SK-N-SH (cell line): ENCODE measurements at regions not wholly inside any gene's neighbourhood (a gene's known extent, or its start where the extent isn't known, plus 50 kb on each side); places are given as distances from the start of the nearest gene placed in this dataset.

Source experiments
- CTCF ChIA-PET: fragments of 300-600, 350-600 bp; formaldehyde crosslinking; extraction: SDS; loops from one replicate; lab custom pipeline; 2021; lab: Yijun Ruan, JAX
- POLR2A ChIA-PET: fragments of 350-600 bp; sonication (Branson Sonifier 250); formaldehyde crosslinking; extraction: SDS; loops from one replicate; lab custom pipeline; 2020; ENCODE audit warnings: antibody characterized with exemption, inconsistent platforms; lab: Yijun Ruan, JAX
- DNase-seq: peaks from one replicate; pipeline ENCODE4 v3.0.0; 2012
- H2AFZ ChIP-seq: fragments of 200-600 bp; sonication (generic); 2 replicates; pipeline ENCODE4 v1.8.1; 2016; ENCODE audit warnings: antibody characterized with exemption, mild to moderate bottlenecking, low read depth
- H3F3A ChIP-seq: fragments of 200-600 bp; sonication (generic); replicated peaks from 2 replicates; pipeline ENCODE3; 2016; ENCODE audit warnings: antibody characterized with exemption, mild to moderate bottlenecking; ENCODE audit not compliant: insufficient read depth
- H3K27ac ChIP-seq, 2 experiments: fragments of 200-500 bp in 1 of 2; fragments of 200-600 bp in 1 of 2; sonication (Bioruptor generic) in 1 of 2; sonication (generic), shearing (Covaris generic) in 1 of 2; 2 replicates each; pipeline versions ENCODE4 v1.5.1 to v1.6.1; 2014 to 2016; ENCODE audit warnings: low read depth in 2 of 2, inconsistent platforms in 1 of 2, low read length in 1 of 2, mild to moderate bottlenecking in 1 of 2, mixed read lengths in 1 of 2
- H3K27me3 ChIP-seq: fragments of 200-600 bp; sonication (generic), shearing (Covaris generic); 2 replicates; pipeline ENCODE4 v1.6.1; 2016; ENCODE audit warnings: mixed run types; ENCODE audit not compliant: insufficient read depth
- H3K36me3 ChIP-seq, 2 experiments: fragments of 200-500 bp in 1 of 2; fragments of 200-600 bp in 1 of 2; sonication (Bioruptor generic) in 1 of 2; sonication (generic) in 1 of 2; replicated peaks in 1 of 2; 2 replicates each; pipeline versions ENCODE3 to v1.5.1; 2014 to 2016; ENCODE audit warnings: low read length in 1 of 2, mild to moderate bottlenecking in 1 of 2; ENCODE audit not compliant: insufficient read depth in 2 of 2, control insufficient read depth in 1 of 2
- H3K4me1 ChIP-seq, 2 experiments: fragments of 200-500 bp in 1 of 2; fragments of 200-600 bp in 1 of 2; sonication (Bioruptor generic) in 1 of 2; sonication (generic), shearing (Covaris generic) in 1 of 2; 2 replicates each; pipeline versions ENCODE4 v1.5.1 to v1.6.1; 2014 to 2016; ENCODE audit warnings: low read depth in 1 of 2, low read length in 1 of 2, mixed run types in 1 of 2; ENCODE audit not compliant: insufficient read depth in 2 of 2, control insufficient read depth in 1 of 2
- H3K4me2 ChIP-seq: fragments of 200-600 bp; sonication (generic), shearing (Covaris generic); 2 replicates; pipeline ENCODE4 v1.6.1; 2017; ENCODE audit warnings: mixed run types
- H3K4me3 ChIP-seq, 2 experiments: fragments of 200-500 bp in 1 of 2; fragments of 200-600 bp in 1 of 2; sonication (Bioruptor generic) in 1 of 2; sonication (generic), shearing (Covaris generic) in 1 of 2; 2 replicates each; pipeline versions ENCODE4 v1.5.1 to v1.8.1; 2014 to 2016; ENCODE audit warnings: low read depth in 2 of 2, inconsistent platforms in 1 of 2, low read length in 1 of 2, mild to moderate bottlenecking in 1 of 2, mixed read lengths in 1 of 2, moderate library complexity in 1 of 2
- H3K79me2 ChIP-seq: fragments of 200-600 bp; sonication (generic); 2 replicates; pipeline ENCODE4 v1.8.1; 2017; ENCODE audit warnings: mild to moderate bottlenecking; ENCODE audit not compliant: insufficient read depth
- H3K9ac ChIP-seq: fragments of 200-600 bp; sonication (generic); 2 replicates; pipeline ENCODE4 v1.6.1; 2017; ENCODE audit warnings: mixed run types
- H3K9me2 ChIP-seq: fragments of 200-600 bp; sonication (generic); 2 replicates; pipeline ENCODE4 v1.6.1; 2017; ENCODE audit warnings: mixed run types
- H3K9me3 ChIP-seq: fragments of 200-600 bp; sonication (generic); 2 replicates; pipeline ENCODE4 v1.6.1; 2017; ENCODE audit warnings: mixed run types, mild to moderate bottlenecking, moderate library complexity
- H4K20me1 ChIP-seq: fragments of 200-600 bp; sonication (generic); 2 replicates; pipeline ENCODE4 v1.6.1; 2017; ENCODE audit warnings: mild to moderate bottlenecking, mixed run types; ENCODE audit not compliant: insufficient read depth
- CHD2 ChIP-seq: fragments of 150-350 bp; IDR thresholded peaks from 2 replicates; pipeline ENCODE4 v1.6.1; 2018; ENCODE audit warnings: low read length; ENCODE audit not compliant: partially characterized antibody
- ELF1 ChIP-seq: IDR thresholded peaks from 2 replicates; pipeline ENCODE4 v1.4.0; 2012
- EP300 ChIP-seq, 2 experiments: IDR thresholded peaks; 2 replicates each; pipeline versions ENCODE4 v1.4.0 to v1.6.1; 2012; ENCODE audit warnings: borderline replicate concordance in 1 of 2, low read depth in 1 of 2, low read length in 1 of 2
- FOXJ3 ChIP-seq: sonication (generic); formaldehyde crosslinking; IDR thresholded peaks from 2 replicates; pipeline ENCODE4 v1.5.1; 2020; ENCODE audit warnings: mild to moderate bottlenecking, missing genetic modification reagents
- FOXM1 ChIP-seq: IDR thresholded peaks from 2 replicates; pipeline ENCODE4 v1.4.0; 2012; ENCODE audit warnings: low read depth, mild to moderate bottlenecking
- GABPA ChIP-seq: IDR thresholded peaks from 2 replicates; pipeline ENCODE4 v1.4.0; 2012; ENCODE audit warnings: low read depth, mild to moderate bottlenecking
- GATA2 ChIP-seq: sonication (generic); formaldehyde crosslinking; IDR thresholded peaks from 2 replicates; pipeline ENCODE4 v1.5.0; 2020; ENCODE audit warnings: mild to moderate bottlenecking, missing genetic modification reagents
- JUND ChIP-seq: IDR thresholded peaks from 2 replicates; pipeline ENCODE4 v1.4.0; 2012
- MXI1 ChIP-seq: IDR thresholded peaks from 2 replicates; pipeline ENCODE4 v1.6.1; 2012; ENCODE audit warnings: mild to moderate bottlenecking, low read depth, low read length, improper control_type of control experiment
- NFIC ChIP-seq: IDR thresholded peaks from 2 replicates; pipeline ENCODE4 v1.4.0; 2012; ENCODE audit warnings: borderline replicate concordance
- POLR2AphosphoS5 ChIP-seq: IDR thresholded peaks from 2 replicates; pipeline ENCODE4 v1.6.1; 2012; ENCODE audit warnings: low read depth, low read length
- RAD21 ChIP-seq: IDR thresholded peaks from 2 replicates; pipeline ENCODE4 v1.6.1; 2012; ENCODE audit warnings: mild to moderate bottlenecking, low read length
- RFX5 ChIP-seq: IDR thresholded peaks from 2 replicates; pipeline ENCODE4 v1.6.1; 2012; ENCODE audit warnings: mild to moderate bottlenecking, improper control_type of control experiment, low read length
- SIN3A ChIP-seq: IDR thresholded peaks from 2 replicates; pipeline ENCODE4 v1.6.1; 2012; ENCODE audit warnings: low read depth, mild to moderate bottlenecking, low read length, moderate library complexity, borderline replicate concordance
- SMC3 ChIP-seq: IDR thresholded peaks from 2 replicates; pipeline ENCODE4 v1.6.1; 2012; ENCODE audit warnings: low read depth, low read length, improper control_type of control experiment
- TAF1 ChIP-seq: IDR thresholded peaks from 2 replicates; pipeline ENCODE4 v1.6.1; 2012; ENCODE audit warnings: low read depth, mild to moderate bottlenecking, low read length, moderate library complexity, borderline replicate concordance
- TEAD4 ChIP-seq: IDR thresholded peaks from 2 replicates; pipeline ENCODE4 v1.4.0; 2012; ENCODE audit warnings: mild to moderate bottlenecking, borderline replicate concordance; ENCODE audit not compliant: insufficient read depth
- YY1 ChIP-seq: IDR thresholded peaks from 2 replicates; pipeline ENCODE4 v1.4.0; 2012; ENCODE audit warnings: low read depth, mild to moderate bottlenecking
- WGBS: methylation state at CpG from one replicate; pipeline ENCODE4 v1.1.6; 2017; ENCODE audit warnings: low lambda C conversion rate; 5-methylcytosine and 5-hydroxymethylcytosine counted together
- TF ChIP-seq, protein P1 (sequence below): IDR thresholded peaks from 2 replicates; pipeline ENCODE4 v1.4.0; 2012; ENCODE audit warnings: low read depth
- TF ChIP-seq, protein P2 (sequence below): fragments of 200-600 bp; sonication (generic); IDR thresholded peaks from 2 replicates; pipeline ENCODE4 v1.6.1; 2017; ENCODE audit warnings: antibody characterized with exemption, mild to moderate bottlenecking, moderate library complexity
- TF ChIP-seq, protein P3 (sequence below): IDR thresholded peaks from 2 replicates; pipeline ENCODE4 v1.4.0; 2012; ENCODE audit warnings: low read depth, borderline replicate concordance
- TF ChIP-seq, protein P4 (sequence below): fragments of 150-350 bp; IDR thresholded peaks from 2 replicates; pipeline ENCODE4 v1.6.1; 2016; ENCODE audit warnings: mild to moderate bottlenecking, low read depth, low read length

DNA sequence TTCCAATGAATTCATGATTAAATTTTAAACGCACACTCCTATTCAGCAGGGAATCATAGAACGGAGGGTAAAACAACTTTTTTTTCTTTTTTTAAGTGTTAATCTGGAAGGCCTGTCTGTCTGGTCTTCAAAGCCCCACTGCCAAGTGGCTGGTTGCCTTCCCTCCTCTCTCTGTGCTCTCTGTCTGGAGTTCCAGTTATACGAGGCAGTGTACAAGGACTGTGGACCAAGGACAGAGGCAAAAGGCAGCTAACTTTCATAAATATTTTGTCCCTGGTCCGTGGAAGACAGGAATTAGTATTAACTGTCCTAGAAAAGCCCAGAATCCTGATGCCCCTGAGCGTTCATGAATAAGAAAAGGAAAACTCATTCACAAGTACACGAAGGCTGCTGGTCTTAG is 164.0 kb upstream of the E2F8 start:
- no peaks in the 10 kb centered on the region for H3K9me3 ChIP-seq
- no peaks in the 10 kb centered on the region for H4K20me1 ChIP-seq
- no peaks in the 10 kb centered on the region for H3K9me2 ChIP-seq
- DNase-seq = no peak
- no peak overlapping the region for H2AFZ ChIP-seq
- peaks cover 12% of the 10 kb centered on the region; the same call in 1 of the 2 replicates for H3K27me3 ChIP-seq
- no peaks in the 10 kb centered on the region for H3F3A ChIP-seq
- WGBS = 22% methylated on average over 6 of the region's 6 CpGs
- H3K79me2 ChIP-seq = no peaks in the 10 kb centered on the region
- CTCF ChIA-PET = no interaction called here
- H3K9ac ChIP-seq = no peak overlapping the region
- H3K36me3 ChIP-seq = no peaks in the 10 kb centered on the region
- TF ChIP-seq, protein P1, sequence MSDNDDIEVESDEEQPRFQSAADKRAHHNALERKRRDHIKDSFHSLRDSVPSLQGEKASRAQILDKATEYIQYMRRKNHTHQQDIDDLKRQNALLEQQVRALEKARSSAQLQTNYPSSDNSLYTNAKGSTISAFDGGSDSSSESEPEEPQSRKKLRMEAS = no peak
- no peak for TF ChIP-seq TAF1
- TF ChIP-seq SMC3 = no peak
- no peak for TF ChIP-seq CHD2
- no peak for TF ChIP-seq NFIC
- TF ChIP-seq, protein P2, sequence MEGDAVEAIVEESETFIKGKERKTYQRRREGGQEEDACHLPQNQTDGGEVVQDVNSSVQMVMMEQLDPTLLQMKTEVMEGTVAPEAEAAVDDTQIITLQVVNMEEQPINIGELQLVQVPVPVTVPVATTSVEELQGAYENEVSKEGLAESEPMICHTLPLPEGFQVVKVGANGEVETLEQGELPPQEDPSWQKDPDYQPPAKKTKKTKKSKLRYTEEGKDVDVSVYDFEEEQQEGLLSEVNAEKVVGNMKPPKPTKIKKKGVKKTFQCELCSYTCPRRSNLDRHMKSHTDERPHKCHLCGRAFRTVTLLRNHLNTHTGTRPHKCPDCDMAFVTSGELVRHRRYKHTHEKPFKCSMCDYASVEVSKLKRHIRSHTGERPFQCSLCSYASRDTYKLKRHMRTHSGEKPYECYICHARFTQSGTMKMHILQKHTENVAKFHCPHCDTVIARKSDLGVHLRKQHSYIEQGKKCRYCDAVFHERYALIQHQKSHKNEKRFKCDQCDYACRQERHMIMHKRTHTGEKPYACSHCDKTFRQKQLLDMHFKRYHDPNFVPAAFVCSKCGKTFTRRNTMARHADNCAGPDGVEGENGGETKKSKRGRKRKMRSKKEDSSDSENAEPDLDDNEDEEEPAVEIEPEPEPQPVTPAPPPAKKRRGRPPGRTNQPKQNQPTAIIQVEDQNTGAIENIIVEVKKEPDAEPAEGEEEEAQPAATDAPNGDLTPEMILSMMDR = no peak
- no peak for TF ChIP-seq TEAD4
- TF ChIP-seq RFX5 = no peak
- no peak for TF ChIP-seq RAD21
- TF ChIP-seq JUND = no peak
- no peak for TF ChIP-seq SIN3A
- TF ChIP-seq POLR2AphosphoS5 = no peak
- TF ChIP-seq FOXM1 = no peak
- TF ChIP-seq GATA2 (CRISPR knock-in tag) = no peak
- no peak for TF ChIP-seq GABPA
- TF ChIP-seq EP300 (IDR thresholded peaks at IDR 0.05; ENCODE audit: borderline replicate concordance in 1 of 2, low read depth in 1 of 2, low read length in 1 of 2) = no peak
- TF ChIP-seq, all 33 proteins: peak for 0
- Histone ChIP-seq H3K4me2 (no peak overlapping the region), H3K4me1 (no peaks in the 10 kb centered on the region), H3K4me3 (no peak overlapping the region), H3K27ac (no peak overlapping the region)
- POLR2A ChIA-PET = no interaction called here

DNA sequence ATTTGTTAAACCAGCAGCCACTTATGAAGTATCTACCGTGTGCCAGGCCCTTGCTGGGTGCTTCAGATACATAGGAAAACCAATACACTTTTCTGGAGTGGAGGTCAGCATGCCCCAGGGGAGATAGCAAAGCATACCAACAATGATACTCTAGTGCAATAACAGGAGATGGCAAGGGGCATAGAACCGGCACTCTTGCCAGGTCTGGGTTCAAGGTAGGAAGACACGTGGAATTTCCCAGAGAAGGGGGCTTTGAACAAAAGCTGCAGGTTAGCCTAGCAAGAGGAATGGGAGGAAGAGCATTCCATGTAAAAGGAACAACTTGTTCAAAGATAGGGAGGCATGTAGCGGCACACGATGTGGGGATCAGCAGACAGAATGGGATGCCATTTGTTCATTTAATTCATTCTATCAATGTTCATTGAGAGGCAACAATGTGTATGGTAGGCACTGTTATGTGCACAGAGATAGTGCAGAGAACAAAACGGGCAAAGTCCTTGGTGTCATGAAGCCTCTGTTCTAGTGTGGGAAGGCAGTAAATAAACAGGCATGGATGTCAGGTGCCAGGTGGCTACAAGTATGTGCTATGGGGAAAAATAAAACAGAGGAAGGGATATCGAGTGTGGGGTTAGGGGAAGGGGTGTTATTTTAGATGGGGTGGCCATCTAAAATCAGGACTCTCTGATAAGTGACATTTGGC is 162.6 kb upstream of the E2F8 start:
- TF ChIP-seq ELF1 (no peak), MXI1 (no peak), SMC3 (no peak), YY1 (no peak), CHD2 (no peak), FOXJ3 (no peak)
- TF ChIP-seq, protein P3, sequence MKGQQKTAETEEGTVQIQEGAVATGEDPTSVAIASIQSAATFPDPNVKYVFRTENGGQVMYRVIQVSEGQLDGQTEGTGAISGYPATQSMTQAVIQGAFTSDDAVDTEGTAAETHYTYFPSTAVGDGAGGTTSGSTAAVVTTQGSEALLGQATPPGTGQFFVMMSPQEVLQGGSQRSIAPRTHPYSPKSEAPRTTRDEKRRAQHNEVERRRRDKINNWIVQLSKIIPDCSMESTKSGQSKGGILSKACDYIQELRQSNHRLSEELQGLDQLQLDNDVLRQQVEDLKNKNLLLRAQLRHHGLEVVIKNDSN = no peak
- TF ChIP-seq, protein P4, sequence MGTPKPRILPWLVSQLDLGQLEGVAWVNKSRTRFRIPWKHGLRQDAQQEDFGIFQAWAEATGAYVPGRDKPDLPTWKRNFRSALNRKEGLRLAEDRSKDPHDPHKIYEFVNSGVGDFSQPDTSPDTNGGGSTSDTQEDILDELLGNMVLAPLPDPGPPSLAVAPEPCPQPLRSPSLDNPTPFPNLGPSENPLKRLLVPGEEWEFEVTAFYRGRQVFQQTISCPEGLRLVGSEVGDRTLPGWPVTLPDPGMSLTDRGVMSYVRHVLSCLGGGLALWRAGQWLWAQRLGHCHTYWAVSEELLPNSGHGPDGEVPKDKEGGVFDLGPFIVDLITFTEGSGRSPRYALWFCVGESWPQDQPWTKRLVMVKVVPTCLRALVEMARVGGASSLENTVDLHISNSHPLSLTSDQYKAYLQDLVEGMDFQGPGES = no peak
- TF ChIP-seq, protein P2 = no peak
- ChIA-PET CTCF (no interaction called here), POLR2A (no interaction called here)
- Histone ChIP-seq H3K9me3 (no peaks in the 10 kb centered on the region), H3K79me2 (no peaks in the 10 kb centered on the region), H3K4me3 (no peak overlapping the region), H3K4me2 (no peak overlapping the region), H4K20me1 (no peaks in the 10 kb centered on the region), H3K36me3 (no peaks in the 10 kb centered on the region), H3K27me3 (peaks cover 20% of the 10 kb centered on the region; the same call in 1 of the 2 replicates), H3K9ac (no peak overlapping the region), H3K4me1 (no peaks in the 10 kb centered on the region), H2AFZ (no peak overlapping the region), H3F3A (no peaks in the 10 kb centered on the region), H3K27ac (no peak overlapping the region), H3K9me2 (no peaks in the 10 kb centered on the region)
- 28% methylated on average over 7 of the region's 7 CpGs for WGBS
- DNase-seq = no peak
